Osteoblast (primary cell): ENCODE measurements at regions not wholly inside any gene's neighbourhood (a gene's known extent, or its start where the extent isn't known, plus 50 kb on each side); places are given as distances from the start of the nearest gene placed in this dataset.

Source experiments
- DNase-seq: peaks from one replicate; pipeline ENCODE4 v3.0.0; 2011; ENCODE audit warnings: low spot score, mixed read lengths; ENCODE audit not compliant: insufficient read length; ENCODE audit errors: missing footprints
- H2AFZ ChIP-seq: 2 replicates; pipeline ENCODE4 v1.6.0; 2011; ENCODE audit warnings: mild to moderate bottlenecking, low read length
- H3K27ac ChIP-seq: 2 replicates; pipeline ENCODE4 v1.5.1; 2011; ENCODE audit warnings: mild to moderate bottlenecking, low read depth, low read length, moderate library complexity
- H3K27me3 ChIP-seq: 2 replicates; pipeline ENCODE4 v1.6.0; 2012; ENCODE audit warnings: mild to moderate bottlenecking, control low read depth, inconsistent platforms, low read length, moderate library complexity; ENCODE audit not compliant: insufficient read depth
- H3K36me3 ChIP-seq: 2 replicates; pipeline ENCODE4 v1.5.1; 2011; ENCODE audit warnings: mild to moderate bottlenecking, low read length, control low read depth, moderate library complexity; ENCODE audit not compliant: insufficient read depth
- H3K4me1 ChIP-seq: 2 replicates; pipeline ENCODE4 v1.5.1; 2011; ENCODE audit warnings: mild to moderate bottlenecking, low read length, control low read depth, moderate library complexity; ENCODE audit not compliant: insufficient read depth
- H3K4me2 ChIP-seq: 2 replicates; pipeline ENCODE4 v1.6.0; 2011; ENCODE audit warnings: mild to moderate bottlenecking, low read length; ENCODE audit not compliant: insufficient read depth
- H3K4me3 ChIP-seq: fragments of 200-600 bp; sonication (generic); 3 replicates; pipeline ENCODE4 v1.5.1; 2012; ENCODE audit warnings: mild to moderate bottlenecking, low read length, inconsistent platforms; ENCODE audit not compliant: insufficient read depth
- H3K79me2 ChIP-seq: 2 replicates; pipeline ENCODE4 v1.6.0; 2012; ENCODE audit warnings: mild to moderate bottlenecking, low read length, control low read depth, inconsistent platforms; ENCODE audit not compliant: insufficient read depth
- H3K9me3 ChIP-seq: 2 replicates; pipeline ENCODE4 v1.5.1; 2011; ENCODE audit warnings: low read depth, low read length, control low read depth
- H4K20me1 ChIP-seq: 2 replicates; pipeline ENCODE4 v1.6.0; 2012; ENCODE audit warnings: mild to moderate bottlenecking, low read length, control low read depth; ENCODE audit not compliant: insufficient read depth
- CTCF ChIP-seq: IDR thresholded peaks from 2 replicates; pipeline ENCODE4 v1.5.1; 2011; ENCODE audit warnings: mild to moderate bottlenecking, low read depth, low read length, moderate library complexity; ENCODE audit errors: extremely low read depth

GRCh38 chr6:159435701-159436100 is 257.3 kb downstream of the SOD2 start:
- no peak for TF ChIP-seq CTCF
- H3K4me1 ChIP-seq, result no peaks in the 10 kb centered on the region
- no peak for DNase-seq
- H3K4me2 ChIP-seq, result no peak overlapping the region
- no peaks in the 10 kb centered on the region for H3K27me3 ChIP-seq
- no peak overlapping the region for H2AFZ ChIP-seq
- H3K27ac ChIP-seq, result no peak overlapping the region
- no peaks in the 10 kb centered on the region for H3K79me2 ChIP-seq
- peaks cover 4% of the 10 kb centered on the region for H3K9me3 ChIP-seq
- H3K36me3 ChIP-seq, result no peaks in the 10 kb centered on the region
- H4K20me1 ChIP-seq, result no peaks in the 10 kb centered on the region
- no peak overlapping the region for H3K4me3 ChIP-seq

- H3K79me2 ChIP-seq, result no peaks in the 10 kb centered on the region
- H3K27ac ChIP-seq, result no peak overlapping the region
- no peaks in the 10 kb centered on the region for H4K20me1 ChIP-seq
- H3K9me3 ChIP-seq, result peaks cover 4% of the 10 kb centered on the region
- DNase-seq, result no peak
- H2AFZ ChIP-seq, result no peak overlapping the region
- H3K27me3 ChIP-seq, result no peaks in the 10 kb centered on the region
- H3K4me1 ChIP-seq, result no peaks in the 10 kb centered on the region
- no peak for TF ChIP-seq CTCF
- H3K36me3 ChIP-seq, result no peaks in the 10 kb centered on the region
- H3K4me3 ChIP-seq, result no peak overlapping the region
- H3K4me2 ChIP-seq, result no peak overlapping the region
These were observed 258.6 kb downstream of the SOD2 start for GRCh38 chr6:159434410-159434809.

- no peak for DNase-seq
- no peak overlapping the region for H3K27ac ChIP-seq
- H3K4me2 ChIP-seq, result no peak overlapping the region
- H3K4me3 ChIP-seq, result no peak overlapping the region
- no peaks in the 10 kb centered on the region for H3K27me3 ChIP-seq
- H4K20me1 ChIP-seq, result no peaks in the 10 kb centered on the region
- no peak overlapping the region for H2AFZ ChIP-seq
- H3K9me3 ChIP-seq, result peaks cover 4% of the 10 kb centered on the region
- TF ChIP-seq CTCF, result no peak
- H3K79me2 ChIP-seq, result no peaks in the 10 kb centered on the region
- no peaks in the 10 kb centered on the region for H3K4me1 ChIP-seq
- no peaks in the 10 kb centered on the region for H3K36me3 ChIP-seq
These were observed 259.5 kb downstream of the SOD2 start for GRCh38 chr6:159433550-159433949.

- no peak overlapping the region for H3K27ac ChIP-seq
- no peaks in the 10 kb centered on the region for H3K79me2 ChIP-seq
- peaks cover 4% of the 10 kb centered on the region for H3K9me3 ChIP-seq
- H3K4me1 ChIP-seq, result no peaks in the 10 kb centered on the region
- H3K4me2 ChIP-seq, result no peak overlapping the region
- H3K4me3 ChIP-seq, result no peak overlapping the region
- no peak for TF ChIP-seq CTCF
- no peak overlapping the region for H2AFZ ChIP-seq
- H3K27me3 ChIP-seq, result no peaks in the 10 kb centered on the region
- H4K20me1 ChIP-seq, result no peaks in the 10 kb centered on the region
- no peaks in the 10 kb centered on the region for H3K36me3 ChIP-seq
- DNase-seq, result no peak
These were observed 261.3 kb downstream of the SOD2 start for GRCh38 chr6:159431750-159432149.
